ENCODE measurements at regions not wholly inside any gene's neighbourhood (a gene's known extent, or its start where the extent isn't known, plus 50 kb on each side); places are given as distances from the start of the nearest gene placed in this dataset.

DNA sequence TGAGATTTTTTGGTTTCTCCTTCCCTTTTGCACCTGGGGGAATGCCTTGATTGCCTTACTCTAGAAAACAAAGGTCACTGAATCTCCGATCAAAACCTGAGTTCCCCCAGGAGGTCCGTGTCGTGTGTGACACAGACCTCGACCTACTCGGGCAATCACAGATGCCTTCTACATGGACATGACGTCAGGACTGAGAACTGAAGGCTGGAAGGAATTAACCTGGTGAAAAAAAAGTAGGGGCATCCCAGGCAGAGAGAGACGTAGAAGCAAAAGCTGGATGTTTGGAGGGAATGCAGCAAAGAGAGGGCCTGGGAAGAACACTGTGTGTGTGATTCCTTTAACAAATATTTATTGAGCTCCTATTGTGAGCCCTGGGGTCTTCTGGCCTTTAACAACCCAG is 178.0 kb downstream of the PRDM2 start:
- no peak for DNase-seq (ENCODE audit: low spot score)
- in situ Hi-C loops (cut with MboI; ENCODE audit: low pct_unique_long_range_greater_than_20kb, low sequenced_read_pairs, unreplicated experiment), result no loop called here
- TF ChIP-seq, protein P1, sequence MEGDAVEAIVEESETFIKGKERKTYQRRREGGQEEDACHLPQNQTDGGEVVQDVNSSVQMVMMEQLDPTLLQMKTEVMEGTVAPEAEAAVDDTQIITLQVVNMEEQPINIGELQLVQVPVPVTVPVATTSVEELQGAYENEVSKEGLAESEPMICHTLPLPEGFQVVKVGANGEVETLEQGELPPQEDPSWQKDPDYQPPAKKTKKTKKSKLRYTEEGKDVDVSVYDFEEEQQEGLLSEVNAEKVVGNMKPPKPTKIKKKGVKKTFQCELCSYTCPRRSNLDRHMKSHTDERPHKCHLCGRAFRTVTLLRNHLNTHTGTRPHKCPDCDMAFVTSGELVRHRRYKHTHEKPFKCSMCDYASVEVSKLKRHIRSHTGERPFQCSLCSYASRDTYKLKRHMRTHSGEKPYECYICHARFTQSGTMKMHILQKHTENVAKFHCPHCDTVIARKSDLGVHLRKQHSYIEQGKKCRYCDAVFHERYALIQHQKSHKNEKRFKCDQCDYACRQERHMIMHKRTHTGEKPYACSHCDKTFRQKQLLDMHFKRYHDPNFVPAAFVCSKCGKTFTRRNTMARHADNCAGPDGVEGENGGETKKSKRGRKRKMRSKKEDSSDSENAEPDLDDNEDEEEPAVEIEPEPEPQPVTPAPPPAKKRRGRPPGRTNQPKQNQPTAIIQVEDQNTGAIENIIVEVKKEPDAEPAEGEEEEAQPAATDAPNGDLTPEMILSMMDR (IDR thresholded peaks at IDR 0.05; ENCODE audit: extremely low read depth, insufficient read depth, missing control alignments), result no peak

DNA sequence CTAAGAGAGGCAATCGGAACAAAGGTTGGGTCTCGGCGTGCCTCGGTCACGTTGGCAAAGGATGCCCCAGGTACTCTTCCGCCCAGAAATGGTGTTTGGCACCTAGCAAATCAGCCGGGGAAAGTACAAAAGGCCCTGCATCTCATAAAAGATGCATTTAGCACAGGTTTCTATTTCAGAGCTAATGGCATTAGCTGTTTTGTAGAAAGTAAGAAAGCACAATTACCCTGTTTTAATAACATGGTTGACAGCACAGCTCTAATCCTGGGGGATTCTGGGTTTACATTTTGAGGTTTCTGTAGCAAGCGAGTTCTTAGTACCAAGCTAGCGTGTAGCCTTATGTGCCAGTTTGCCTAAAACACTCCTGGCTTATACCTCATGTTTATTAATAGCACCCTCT is 178.5 kb downstream of the PRDM2 start:
- TF ChIP-seq, protein P1 (IDR thresholded peaks at IDR 0.05; ENCODE audit: extremely low read depth, insufficient read depth, missing control alignments), result no peak
- DNase-seq (ENCODE audit: low spot score), result no peak
- in situ Hi-C loops (cut with MboI; ENCODE audit: low pct_unique_long_range_greater_than_20kb, low sequenced_read_pairs, unreplicated experiment), result no loop called here

DNA sequence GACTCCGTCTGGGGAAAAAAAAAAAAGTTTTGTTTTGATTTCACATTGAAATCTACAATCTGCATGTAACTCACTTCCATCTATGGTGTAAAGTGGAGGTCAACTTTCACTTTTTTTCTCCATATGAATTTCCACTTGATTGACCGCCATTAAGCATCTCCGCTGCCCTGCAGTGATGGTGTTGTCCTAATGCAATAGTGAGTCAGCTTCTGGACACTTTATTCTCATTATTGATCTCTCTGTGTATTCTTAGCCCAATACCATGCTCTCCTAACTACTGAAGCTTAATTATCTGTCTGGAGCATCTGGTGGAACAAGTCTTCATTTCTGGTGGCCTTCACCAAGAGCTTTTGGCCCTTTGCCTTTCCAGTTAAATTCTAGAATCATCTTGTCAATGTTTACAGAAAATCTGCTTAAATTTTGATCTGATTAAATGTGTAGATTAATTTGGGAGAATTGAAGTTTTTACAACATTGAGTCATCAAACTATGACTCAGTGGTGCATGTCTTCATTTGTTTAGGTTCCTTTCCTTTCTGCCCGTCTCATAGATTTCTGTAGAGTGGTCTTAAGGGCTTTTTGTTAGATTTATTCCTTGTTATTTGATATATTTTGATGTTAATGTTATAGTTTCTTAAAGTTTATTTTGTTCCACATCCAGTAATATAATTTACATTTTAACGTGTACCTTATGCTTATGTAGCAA is 181.5 kb downstream of the PRDM2 start:
- no peak for DNase-seq (ENCODE audit: low spot score)
- TF ChIP-seq, protein P1 (IDR thresholded peaks at IDR 0.05; ENCODE audit: extremely low read depth, insufficient read depth, missing control alignments), result no peak
- in situ Hi-C loops (cut with MboI; ENCODE audit: low pct_unique_long_range_greater_than_20kb, low sequenced_read_pairs, unreplicated experiment), result no loop called here

DNA sequence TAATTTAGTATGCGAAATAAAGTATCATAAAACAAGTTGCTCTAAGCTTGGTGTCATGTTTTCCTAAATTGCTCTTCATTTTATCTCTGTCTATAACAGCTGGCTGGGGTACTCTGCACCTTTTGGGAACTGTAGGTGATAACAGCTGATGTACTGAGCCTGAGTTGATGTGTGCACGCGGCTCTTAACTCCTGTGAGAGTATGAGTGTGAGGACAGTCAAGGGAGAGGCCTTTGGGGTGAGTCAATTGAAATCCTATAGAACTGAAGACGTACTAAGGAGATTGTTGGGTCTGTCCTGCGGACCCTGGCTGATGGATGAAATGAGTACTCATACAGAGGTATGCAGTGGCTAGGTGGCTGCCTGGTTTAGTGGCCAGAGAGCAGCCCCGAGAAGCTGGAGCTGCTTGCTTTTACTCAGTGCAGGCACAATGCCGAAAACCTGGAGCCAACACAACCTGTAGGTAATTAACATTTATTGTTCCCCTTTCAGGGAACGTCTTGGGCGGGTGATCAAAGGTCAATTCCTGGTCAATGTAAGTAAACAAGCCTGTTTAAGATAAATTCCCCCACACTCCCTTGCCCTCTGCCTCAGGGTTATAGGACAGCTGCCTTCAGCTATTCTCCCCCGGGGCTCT is 188.5 kb downstream of the PRDM2 start:
- DNase-seq (ENCODE audit: low spot score), result no peak
- in situ Hi-C loops (cut with MboI; ENCODE audit: low pct_unique_long_range_greater_than_20kb, low sequenced_read_pairs, unreplicated experiment), result no loop called here
- TF ChIP-seq, protein P1 (IDR thresholded peaks at IDR 0.05; ENCODE audit: extremely low read depth, insufficient read depth, missing control alignments), result no peak

DNA sequence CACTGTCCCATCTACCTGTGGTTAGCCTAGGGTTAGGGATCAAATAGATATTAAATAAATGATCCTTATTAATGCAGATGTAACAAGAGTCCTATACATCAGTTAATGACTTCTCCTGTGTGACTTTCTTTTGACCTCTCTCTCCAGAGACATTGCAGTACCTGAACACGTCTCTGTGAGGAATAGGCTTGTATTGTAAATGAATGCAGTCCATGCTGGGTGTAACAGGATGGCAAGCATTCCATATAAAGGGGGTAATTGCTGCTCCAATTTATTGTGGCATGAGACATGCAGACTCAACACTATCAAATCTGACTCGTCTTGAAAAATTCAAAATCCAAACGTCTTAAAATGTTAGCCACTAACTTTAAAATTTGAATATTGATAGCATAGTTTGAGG is 189.5 kb downstream of the PRDM2 start:
- no peak for DNase-seq (ENCODE audit: low spot score)
- TF ChIP-seq, protein P1 (IDR thresholded peaks at IDR 0.05; ENCODE audit: extremely low read depth, insufficient read depth, missing control alignments), result no peak
- in situ Hi-C loops (cut with MboI; ENCODE audit: low pct_unique_long_range_greater_than_20kb, low sequenced_read_pairs, unreplicated experiment), result no loop called here

DNA sequence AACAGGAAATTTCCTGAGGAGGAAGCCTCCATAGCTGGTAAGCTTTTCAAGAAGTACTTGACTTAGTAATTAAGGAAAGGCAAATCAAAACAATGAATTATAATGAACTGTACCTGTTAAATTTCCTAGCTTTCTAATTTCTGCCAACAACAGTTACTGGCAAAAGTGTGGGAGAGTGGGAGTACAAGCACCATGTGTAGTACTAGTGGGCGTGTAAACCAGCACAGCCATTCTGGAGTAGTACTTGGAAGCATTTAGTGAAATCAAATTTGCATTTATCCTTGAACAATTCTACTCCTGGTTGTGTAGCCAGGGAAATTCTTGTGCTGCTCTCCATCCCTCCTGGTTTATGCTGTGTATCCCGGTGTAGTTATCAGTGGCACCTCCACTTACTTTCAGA is 190.8 kb downstream of the PRDM2 start:
- in situ Hi-C loops (cut with MboI; ENCODE audit: low pct_unique_long_range_greater_than_20kb, low sequenced_read_pairs, unreplicated experiment), result no loop called here
- TF ChIP-seq, protein P1 (IDR thresholded peaks at IDR 0.05; ENCODE audit: extremely low read depth, insufficient read depth, missing control alignments), result no peak
- DNase-seq (ENCODE audit: low spot score), result no peak

Measured in GM13977 (cell line).